Right lobe of liver (tissue), 4 donors: ENCODE measurements at regions not wholly inside any gene's neighbourhood (a gene's known extent, or its start where the extent isn't known, plus 50 kb on each side); places are given as distances from the start of the nearest gene placed in this dataset.
"Not testable (repeated sequence)": the region's sequence is repeated elsewhere in the genome, so short reads cannot be mapped to it uniquely, and the experiment has no call there.

Experiments
- CTCF ChIP-seq, 4 donors: fragments of 200-600 bp in 3 of 4; fragments of 450-650 bp in 1 of 4; IDR thresholded peaks; one replicate each; pipeline versions ENCODE4 v1.5.1 to v1.8.0; 2016 to 2022; ENCODE audit warnings: antibody characterized with exemption in 4 of 4, mild to moderate bottlenecking in 2 of 4
- POLR2A ChIP-seq: fragments of 450-650 bp; IDR thresholded peaks from one replicate; pipeline ENCODE4 v1.6.1; 2017; ENCODE audit warnings: antibody characterized with exemption, mild to moderate bottlenecking
- donor health status: DM: no; HTN: no; CAD: no.
- donor health status: DM: no; HTN: no; CAD: no.
- donor health status: DM: no; HTN: yes; CAD: no.

GRCh38 chr13:24934024-24934385 lies 161.9 kb upstream of the PABPC3 start:
- TF ChIP-seq CTCF (IDR thresholded peaks at IDR 0.05); POLR2A: not testable (repeated sequence)
